ENCODE measurements at regions not wholly inside any gene's neighbourhood (a gene's known extent, or its start where the extent isn't known, plus 50 kb on each side); places are given as distances from the start of the nearest gene placed in this dataset.

- peaks cover 3 to 6% of the 10 kb centered on the region in 2 donors for H3K9me3 Mint-ChIP-seq
- no peak overlapping the region for H3K27ac Mint-ChIP-seq
- H3K4me3 Mint-ChIP-seq, result no peak overlapping the region
- peaks cover 4 to 8% of the 10 kb centered on the region in 2 donors for H3K4me1 Mint-ChIP-seq
- ATAC-seq (replicated peaks) (no peak), DNase-seq (no peak)
- peaks cover 10 to 17% of the 10 kb centered on the region in 2 donors for H3K27me3 Mint-ChIP-seq
- H3K36me3 Mint-ChIP-seq, result no peaks in the 10 kb centered on the region
These were observed 418.5 kb downstream of the PLPP3 start for GRCh38 chr1:56160773-56161315.

GRCh38 chr1:56156971-56157876, 422.1 kb downstream of the PLPP3 start:
- peak in 1 of 2 donors; percentile 27 for ATAC-seq (replicated peaks)
- DNase-seq, result no peak
- Mint-ChIP-seq H3K4me3 (no peak overlapping the region), H3K36me3 (no peaks in the 10 kb centered on the region), H3K27ac (no peak overlapping the region), H3K4me1 (peaks cover 4 to 8% of the 10 kb centered on the region in 2 donors), H3K27me3 (peaks cover 3 to 8% of the 10 kb centered on the region in 2 donors), H3K9me3 (no peaks in the 10 kb centered on the region)

GRCh38 chr1:56153276-56153675, 426.1 kb downstream of the PLPP3 start:
- DNase-seq (no peak), ATAC-seq (replicated peaks) (no peak)
- H3K4me3 Mint-ChIP-seq, result no peak overlapping the region
- no peaks in the 10 kb centered on the region for H3K36me3 Mint-ChIP-seq
- no peak overlapping the region for H3K27ac Mint-ChIP-seq
- no peaks in the 10 kb centered on the region for H3K4me1 Mint-ChIP-seq
- peaks cover 5 to 20% of the 10 kb centered on the region in 2 donors for H3K27me3 Mint-ChIP-seq
- no peaks in the 10 kb centered on the region for H3K9me3 Mint-ChIP-seq

- H3K4me3 Mint-ChIP-seq, result no peak overlapping the region
- ATAC-seq (replicated peaks) (no peak), DNase-seq (no peak)
- H3K4me1 Mint-ChIP-seq, result no peaks in the 10 kb centered on the region
- no peaks in the 10 kb centered on the region for H3K36me3 Mint-ChIP-seq
- H3K9me3 Mint-ChIP-seq, result no peaks in the 10 kb centered on the region
- peaks cover 5 to 20% of the 10 kb centered on the region in 2 donors for H3K27me3 Mint-ChIP-seq
- H3K27ac Mint-ChIP-seq, result no peak overlapping the region
These were observed 426.7 kb downstream of the PLPP3 start for GRCh38 chr1:56152635-56153034.

GRCh38 chr1:56151402-56151801, 428.0 kb downstream of the PLPP3 start:
- Mint-ChIP-seq H3K27me3 (peaks cover 5 to 20% of the 10 kb centered on the region in 2 donors), H3K9me3 (no peaks in the 10 kb centered on the region), H3K4me3 (no peak overlapping the region), H3K27ac (no peak overlapping the region), H3K36me3 (no peaks in the 10 kb centered on the region), H3K4me1 (no peaks in the 10 kb centered on the region)
- no peak for DNase-seq
- no peak for ATAC-seq (replicated peaks)

GRCh38 chr1:56150441-56151215, 428.7 kb downstream of the PLPP3 start:
- ATAC-seq (replicated peaks), result no peak
- H3K27ac Mint-ChIP-seq, result no peak overlapping the region
- H3K4me1 Mint-ChIP-seq, result no peaks in the 10 kb centered on the region
- no peak overlapping the region for H3K4me3 Mint-ChIP-seq
- no peaks in the 10 kb centered on the region for H3K36me3 Mint-ChIP-seq
- DNase-seq, result no peak
- H3K9me3 Mint-ChIP-seq, result no peaks in the 10 kb centered on the region
- H3K27me3 Mint-ChIP-seq, result peaks cover 5 to 20% of the 10 kb centered on the region in 2 donors

- Mint-ChIP-seq H3K27me3 (peaks cover 5 to 20% of the 10 kb centered on the region in 2 donors), H3K4me3 (no peak overlapping the region), H3K9me3 (no peaks in the 10 kb centered on the region), H3K36me3 (no peaks in the 10 kb centered on the region), H3K27ac (no peak overlapping the region), H3K4me1 (no peaks in the 10 kb centered on the region)
- ATAC-seq (replicated peaks) (no peak), DNase-seq (no peak)
These were observed 429.6 kb downstream of the PLPP3 start for GRCh38 chr1:56149761-56150160.

GRCh38 chr1:56148326-56149193, 430.8 kb downstream of the PLPP3 start:
- no peaks in the 10 kb centered on the region for H3K4me1 Mint-ChIP-seq
- no peak overlapping the region for H3K27ac Mint-ChIP-seq
- H3K9me3 Mint-ChIP-seq, result no peaks in the 10 kb centered on the region
- no peak overlapping the region for H3K4me3 Mint-ChIP-seq
- no peaks in the 10 kb centered on the region for H3K36me3 Mint-ChIP-seq
- DNase-seq (no peak), ATAC-seq (replicated peaks) (no peak)
- H3K27me3 Mint-ChIP-seq, result peaks cover 5 to 20% of the 10 kb centered on the region in 2 donors

- peaks cover 5 to 20% of the 10 kb centered on the region in 2 donors for H3K27me3 Mint-ChIP-seq
- H3K36me3 Mint-ChIP-seq, result no peaks in the 10 kb centered on the region
- DNase-seq, result no peak
- H3K4me3 Mint-ChIP-seq, result no peak overlapping the region
- H3K27ac Mint-ChIP-seq, result no peak overlapping the region
- H3K9me3 Mint-ChIP-seq, result no peaks in the 10 kb centered on the region
- no peaks in the 10 kb centered on the region for H3K4me1 Mint-ChIP-seq
- ATAC-seq (replicated peaks), result no peak
These were observed 431.9 kb downstream of the PLPP3 start for GRCh38 chr1:56147459-56147858.

GRCh38 chr1:56147034-56147433, 432.3 kb downstream of the PLPP3 start:
- no peaks in the 10 kb centered on the region for H3K4me1 Mint-ChIP-seq
- H3K27me3 Mint-ChIP-seq, result peaks cover 8 to 20% of the 10 kb centered on the region in 2 donors
- ATAC-seq (replicated peaks) (no peak), DNase-seq (no peak)
- no peak overlapping the region for H3K4me3 Mint-ChIP-seq
- no peaks in the 10 kb centered on the region for H3K36me3 Mint-ChIP-seq
- H3K9me3 Mint-ChIP-seq, result no peaks in the 10 kb centered on the region
- no peak overlapping the region for H3K27ac Mint-ChIP-seq

- ATAC-seq (replicated peaks) (no peak), DNase-seq (no peak)
- Mint-ChIP-seq H3K4me1 (no peaks in the 10 kb centered on the region), H3K4me3 (no peak overlapping the region), H3K36me3 (no peaks in the 10 kb centered on the region), H3K27me3 (peaks cover 9 to 20% of the 10 kb centered on the region in 2 donors), H3K9me3 (no peaks in the 10 kb centered on the region), H3K27ac (no peak overlapping the region)
These were observed 432.9 kb downstream of the PLPP3 start for GRCh38 chr1:56146449-56146848.

GRCh38 chr1:56145581-56145980, 433.8 kb downstream of the PLPP3 start:
- Mint-ChIP-seq H3K27me3 (peaks cover 7 to 15% of the 10 kb centered on the region in 2 donors), H3K4me3 (no peak overlapping the region), H3K9me3 (no peaks in the 10 kb centered on the region), H3K27ac (no peak overlapping the region), H3K4me1 (no peaks in the 10 kb centered on the region), H3K36me3 (no peaks in the 10 kb centered on the region)
- ATAC-seq (replicated peaks) (no peak), DNase-seq (no peak)

- ATAC-seq (replicated peaks), result no peak
- Mint-ChIP-seq H3K27ac (no peak overlapping the region), H3K4me3 (no peak overlapping the region), H3K9me3 (no peaks in the 10 kb centered on the region), H3K36me3 (no peaks in the 10 kb centered on the region), H3K27me3 (peaks cover 5 to 15% of the 10 kb centered on the region in 2 donors), H3K4me1 (no peaks in the 10 kb centered on the region)
- DNase-seq, result no peak
These were observed 437.1 kb downstream of the PLPP3 start for GRCh38 chr1:56142301-56142700.

GRCh38 chr1:56139836-56140235, 439.5 kb downstream of the PLPP3 start:
- H3K4me1 Mint-ChIP-seq, result peaks cover 9 to 15% of the 10 kb centered on the region in 2 donors
- ATAC-seq (replicated peaks) (no peak), DNase-seq (no peak)
- H3K9me3 Mint-ChIP-seq, result no peaks in the 10 kb centered on the region
- peaks cover 9 to 17% of the 10 kb centered on the region in 2 donors for H3K27me3 Mint-ChIP-seq
- H3K36me3 Mint-ChIP-seq, result no peaks in the 10 kb centered on the region
- no peak overlapping the region for H3K27ac Mint-ChIP-seq
- H3K4me3 Mint-ChIP-seq, result no peak overlapping the region
